Inferior parietal cortex (tissue), 1 donor: ENCODE measurements at regions not wholly inside any gene's neighbourhood (a gene's known extent, or its start where the extent isn't known, plus 50 kb on each side); places are given as distances from the start of the nearest gene placed in this dataset.

Experiments used
- DNase-seq: peaks from one replicate; pipeline ENCODE4 v3.0.0-alpha.2; 2016; ENCODE audit errors: extremely low spot score

- no peak for DNase-seq
These were observed 255.0 kb downstream of the CBLN1 start for GRCh38 chr16:49026566-49027181.

- DNase-seq = no peak
These were observed 256.7 kb downstream of the CBLN1 start for GRCh38 chr16:49024896-49025295.

DNA sequence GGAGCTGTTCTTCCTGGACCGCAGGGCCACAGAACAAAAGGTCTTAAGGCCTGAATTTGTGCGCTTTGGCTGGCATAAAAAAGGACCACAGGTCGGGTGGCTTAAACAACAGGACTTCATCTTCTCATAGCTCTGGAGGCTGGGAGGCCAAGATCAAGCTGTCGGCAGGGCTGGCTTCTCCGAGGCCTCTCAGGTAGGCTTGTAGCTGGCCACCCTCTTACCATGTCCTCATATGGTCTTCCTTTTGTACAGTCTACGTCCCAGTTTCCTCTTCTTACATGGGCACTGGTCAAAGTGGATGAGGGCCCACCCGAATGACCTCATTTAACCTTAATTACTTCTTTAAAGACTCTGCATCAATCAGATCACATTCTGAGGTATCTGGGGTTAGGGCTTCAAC is 257.6 kb downstream of the CBLN1 start:
- DNase-seq = no peak

- DNase-seq = no peak
These were observed 258.6 kb downstream of the CBLN1 start for GRCh38 chr16:49023050-49023449.

- DNase-seq = no peak
These were observed 259.2 kb downstream of the CBLN1 start for GRCh38 chr16:49022351-49022963.

DNA sequence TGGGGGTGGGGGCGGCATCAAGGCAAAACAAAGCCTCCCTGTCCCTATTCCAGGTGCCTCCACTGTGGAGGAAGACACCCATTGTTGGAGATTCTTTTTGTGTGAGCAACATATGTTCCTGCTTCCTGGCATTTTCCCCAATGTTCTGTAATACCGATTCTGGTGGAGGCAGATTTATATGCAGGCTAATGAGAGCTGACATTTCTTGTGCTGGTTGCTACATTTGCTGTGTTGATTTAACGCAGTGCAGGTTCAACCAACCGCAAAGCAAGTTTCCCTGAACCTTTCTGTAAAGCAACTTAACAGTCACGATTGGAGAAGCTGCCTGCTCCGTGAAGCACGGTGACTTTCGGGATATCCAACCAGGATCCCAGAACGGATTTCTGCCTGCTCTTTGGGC is 260.5 kb downstream of the CBLN1 start:
- DNase-seq = no peak

GRCh38 chr16:49020436-49020835 is 261.2 kb downstream of the CBLN1 start:
- DNase-seq = no peak

DNA sequence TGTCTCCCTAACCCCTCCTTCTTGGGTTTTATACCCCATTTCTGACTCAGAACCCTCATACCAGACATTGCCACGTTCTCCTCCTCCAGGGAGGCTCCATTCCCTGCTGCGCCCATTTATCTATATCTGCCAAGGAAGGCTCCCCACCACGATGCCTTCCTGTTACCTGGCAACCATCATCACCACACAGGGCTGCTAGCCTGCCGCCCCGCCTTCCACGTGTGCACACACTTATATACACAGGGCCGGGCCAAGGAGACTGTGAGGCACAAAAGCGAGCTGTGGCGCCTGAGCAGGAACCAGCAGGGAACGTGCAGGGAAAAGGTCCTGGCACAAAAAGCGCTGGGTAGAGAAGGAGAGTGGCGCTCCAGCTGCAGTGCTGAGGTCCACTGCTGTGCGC is 261.8 kb downstream of the CBLN1 start:
- no peak for DNase-seq

DNA sequence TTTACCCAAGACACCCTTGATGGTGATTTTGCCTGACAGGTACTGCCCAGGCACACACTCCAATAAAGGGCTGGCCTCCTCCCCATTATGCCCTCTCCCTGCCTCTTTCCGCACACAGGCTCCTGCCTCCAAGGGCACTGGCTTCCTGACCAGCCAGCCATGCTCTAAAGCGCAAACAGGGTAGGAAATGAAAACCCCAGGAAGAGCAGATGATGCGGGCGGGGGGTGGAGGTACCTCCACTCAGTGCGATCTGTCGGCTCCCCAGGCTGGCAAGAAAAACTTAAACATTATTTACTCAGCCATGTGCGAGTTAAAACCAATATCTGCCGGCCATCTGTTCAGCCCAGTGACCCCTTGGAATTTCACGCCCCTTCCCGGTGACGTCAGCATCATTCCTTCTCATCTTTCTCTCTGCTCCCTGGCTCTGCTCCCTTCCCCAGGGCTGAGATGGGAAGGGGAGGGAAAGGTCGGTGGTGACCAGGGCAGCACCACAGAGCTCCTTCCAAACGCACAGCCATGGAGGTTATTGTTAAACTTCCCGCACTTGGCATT is 262.5 kb downstream of the CBLN1 start:
- DNase-seq = no peak

GRCh38 chr16:49018259-49018931 is 263.2 kb downstream of the CBLN1 start:
- DNase-seq = no peak

DNA sequence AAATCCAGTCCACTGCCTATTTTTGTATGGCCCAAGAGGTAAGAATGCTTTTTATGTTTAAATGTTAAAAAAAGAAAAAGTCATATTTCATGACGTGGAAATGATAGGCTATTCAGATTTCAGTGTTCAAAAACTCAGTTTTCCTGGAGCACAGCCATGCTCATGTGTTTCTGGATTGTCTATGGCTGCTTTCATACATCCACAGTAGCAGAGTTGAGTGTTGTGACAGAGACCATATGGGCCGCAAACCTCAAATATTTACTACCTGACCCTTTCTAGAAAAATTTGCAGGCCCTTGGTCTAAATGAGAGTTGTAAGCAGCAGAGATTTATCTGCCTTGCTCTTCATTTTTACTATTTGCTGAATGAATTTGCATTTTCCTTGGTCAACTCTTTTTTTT is 264.1 kb downstream of the CBLN1 start:
- DNase-seq = no peak

DNA sequence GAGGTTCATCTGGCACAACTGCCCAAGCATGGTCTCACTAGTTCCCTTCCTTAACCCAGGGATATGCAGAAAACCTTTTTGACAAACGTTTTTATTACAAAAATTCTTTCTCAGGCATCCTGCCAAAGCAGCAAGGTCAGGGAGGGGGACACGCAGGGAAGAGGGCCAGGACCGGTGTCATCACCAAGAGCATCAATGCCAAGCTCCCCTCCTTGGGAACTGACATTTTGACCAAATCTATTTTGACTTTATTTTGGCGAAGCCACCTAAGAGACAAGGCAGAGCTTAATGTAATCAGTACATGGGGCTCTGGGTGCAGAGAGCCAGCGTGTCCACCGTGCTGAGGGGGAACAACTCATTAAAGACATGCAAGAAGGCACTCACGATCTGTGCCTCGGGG is 265.2 kb downstream of the CBLN1 start:
- no peak for DNase-seq

- no peak for DNase-seq
These were observed 266.4 kb downstream of the CBLN1 start for GRCh38 chr16:49015225-49015592.

DNA sequence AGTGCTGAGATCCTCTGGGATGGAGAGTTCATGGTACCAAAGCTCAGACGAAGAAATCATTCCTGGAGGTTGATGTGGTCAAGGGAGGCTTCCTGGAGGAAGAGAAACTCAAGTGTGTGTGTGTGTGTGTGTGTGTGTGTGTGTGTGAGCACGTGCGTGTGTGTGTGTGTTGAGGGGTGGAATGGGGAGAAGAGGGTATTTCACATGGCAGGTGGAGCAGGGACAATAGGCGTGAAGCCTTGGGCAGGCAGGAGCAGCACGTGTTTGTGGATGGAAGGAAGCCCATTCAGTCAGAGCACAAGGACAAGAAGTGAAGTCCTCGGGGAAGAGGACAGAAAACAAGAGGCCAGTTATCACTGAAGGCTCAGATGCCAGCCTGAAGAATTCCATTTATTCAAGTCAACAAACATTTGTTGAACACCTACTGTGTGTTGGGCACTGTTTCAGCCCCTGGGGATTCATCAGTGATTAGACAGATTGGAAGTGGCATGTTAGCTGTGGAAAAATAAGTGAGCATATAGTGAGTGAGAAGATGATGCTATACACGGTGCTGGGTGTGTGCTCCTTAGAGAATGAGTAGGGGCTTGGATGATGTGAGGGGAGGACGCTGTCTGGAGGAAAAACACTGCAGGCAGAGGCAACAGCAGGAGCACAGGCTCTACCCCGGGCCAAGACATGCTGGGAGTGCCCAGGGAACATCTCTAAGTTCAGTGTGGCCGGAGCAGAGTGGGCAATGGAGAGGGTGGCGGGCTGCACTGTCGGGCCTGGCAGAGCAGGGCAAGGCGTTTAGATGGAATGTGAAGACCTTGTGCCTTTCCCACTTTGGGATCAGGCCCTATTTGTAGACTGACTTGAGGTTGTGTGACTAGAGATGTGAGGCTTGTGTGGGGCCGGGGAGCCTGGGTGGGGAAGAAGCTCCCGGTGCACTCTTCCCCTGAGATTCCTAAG is 267.1 kb downstream of the CBLN1 start:
- DNase-seq = no peak

GRCh38 chr16:49013727-49014080 is 267.9 kb downstream of the CBLN1 start:
- DNase-seq = no peak

GRCh38 chr16:49012961-49013726 is 268.5 kb downstream of the CBLN1 start:
- no peak for DNase-seq

- no peak for DNase-seq
These were observed 269.7 kb downstream of the CBLN1 start for GRCh38 chr16:49011901-49012300.

DNA sequence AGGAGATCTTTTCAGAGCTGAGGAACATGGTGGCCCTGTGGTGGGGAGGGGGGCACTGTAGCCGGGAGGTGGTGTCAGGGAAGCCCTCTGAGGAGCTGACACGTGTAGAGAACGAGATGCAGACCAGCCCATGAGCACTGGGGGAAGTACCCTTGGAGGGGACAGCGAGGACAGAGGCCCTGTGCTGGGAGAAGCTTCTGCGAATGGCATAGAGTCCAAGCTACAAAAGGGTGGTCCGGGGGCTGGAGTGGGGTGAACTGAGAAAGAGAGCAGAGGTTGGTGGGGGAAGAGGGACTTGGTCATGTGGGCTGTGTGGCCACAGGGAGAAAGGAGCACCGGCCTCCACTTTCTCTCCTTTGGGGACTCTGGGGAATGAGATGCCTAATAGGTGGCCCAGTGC is 270.8 kb downstream of the CBLN1 start:
- DNase-seq = no peak

GRCh38 chr16:49010396-49010795 is 271.2 kb downstream of the CBLN1 start:
- no peak for DNase-seq

DNA sequence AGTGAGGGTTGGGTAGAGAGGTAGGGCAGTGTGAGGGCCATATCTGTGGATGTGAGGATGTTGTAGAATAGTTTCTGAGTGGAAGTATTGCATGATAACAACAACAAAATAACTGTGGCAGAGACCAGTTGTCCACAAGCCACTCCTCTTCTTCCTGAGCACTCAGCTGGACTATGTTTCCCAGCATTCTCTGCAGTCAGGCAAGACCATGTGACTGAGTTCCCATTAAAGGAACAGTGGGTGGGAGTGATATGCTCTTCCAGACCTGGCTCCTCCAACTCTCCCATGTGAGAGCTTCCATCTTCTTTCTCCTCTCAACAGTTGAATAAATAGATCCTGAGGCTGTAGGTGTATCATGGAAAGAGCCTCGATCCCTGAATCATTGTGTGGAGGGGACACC is 272.4 kb downstream of the CBLN1 start:
- no peak for DNase-seq

DNA sequence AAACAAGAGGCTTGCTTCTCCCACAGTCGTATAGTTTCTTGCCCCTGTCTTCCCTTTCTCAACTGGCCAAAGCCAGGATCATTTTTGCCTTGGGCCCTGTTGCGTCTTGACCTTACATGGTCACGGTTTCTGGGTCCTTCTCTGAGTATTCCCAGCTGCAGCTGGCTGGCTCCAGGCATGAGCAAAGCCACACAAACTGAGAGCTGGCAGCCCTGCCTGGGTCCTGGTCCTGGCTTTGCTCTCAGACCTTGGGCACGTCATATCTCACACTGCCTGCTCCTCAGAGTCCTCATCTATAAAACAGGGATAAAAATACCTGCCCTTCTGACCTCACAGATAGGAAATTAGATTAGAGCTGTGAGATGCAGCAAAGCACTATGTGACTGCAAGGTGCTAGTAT is 277.6 kb downstream of the CBLN1 start:
- no peak for DNase-seq
